A549 (cell line): ENCODE measurements at regions not wholly inside any gene's neighbourhood (a gene's known extent, or its start where the extent isn't known, plus 50 kb on each side); places are given as distances from the start of the nearest gene placed in this dataset.

ENCODE experiments used
- CBX8 ChIP-seq: fragments of 200-600 bp; sonication (generic); IDR thresholded peaks from 2 replicates; pipeline ENCODE4 v1.6.1; 2016
- HOXA7 ChIP-seq: fragments of 250-450 bp; sonication (Bioruptor Pico); IDR thresholded peaks from 2 replicates; pipeline ENCODE4 v1.5.0; 2020; ENCODE audit warnings: mild to moderate bottlenecking, moderate library complexity
- JUN ChIP-seq, 2 experiments: fragments of >200 bp; sonication (Bioruptor Twin); formaldehyde crosslinking; IDR thresholded peaks; 2 replicates in 1 of 2; 3 replicates in 1 of 2; pipeline ENCODE4 v1.6.1; 2016 to 2017
- KDM1A ChIP-seq: fragments of 200-600 bp; sonication (generic); IDR thresholded peaks from 2 replicates; pipeline ENCODE4 v1.6.1; 2016; ENCODE audit warnings: low read depth, mild to moderate bottlenecking
- RARB ChIP-seq: fragments of 250-450 bp; sonication (Bioruptor Pico); IDR thresholded peaks from 2 replicates; pipeline ENCODE4 v1.8.0; 2021; ENCODE audit warnings: mild to moderate bottlenecking, moderate library complexity
- SMC3 ChIP-seq: fragments of >200 bp; sonication (Bioruptor Twin); formaldehyde crosslinking; IDR thresholded peaks from 3 replicates; pipeline ENCODE4 v1.6.1; 2018; ENCODE audit warnings: inconsistent platforms
- TF ChIP-seq, protein P1 (sequence below): fragments of >200 bp; sonication (Bioruptor Twin); formaldehyde crosslinking; IDR thresholded peaks from 3 replicates; pipeline ENCODE4 v1.5.1; 2016

DNA sequence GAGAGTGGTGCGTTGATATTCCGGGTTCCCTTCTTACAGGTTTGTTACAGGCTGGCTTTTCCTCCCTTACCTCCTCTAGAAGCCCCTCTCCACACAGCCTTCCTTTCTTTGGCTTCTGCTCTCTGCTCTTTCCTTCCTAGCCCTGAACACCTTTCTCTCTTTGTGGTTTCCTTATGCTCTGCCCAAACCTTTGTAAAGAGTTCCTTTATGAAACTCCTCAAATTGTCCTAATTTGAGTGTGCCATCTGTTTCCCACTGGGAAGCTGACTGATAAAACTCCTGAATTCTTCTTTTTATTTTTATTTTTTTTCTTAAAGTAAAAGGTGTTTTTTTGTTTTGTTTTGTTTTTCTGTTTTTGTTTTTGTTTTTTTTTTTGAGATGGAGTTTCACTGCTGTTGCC, 60.1 kb upstream of the OTX2 start:
- TF ChIP-seq CBX8 (no peak), KDM1A (no peak), JUN (IDR thresholded peaks at IDR 0.05) (no peak), SMC3 (no peak), RARB (no peak), HOXA7 (CRISPR knock-in tag) (no peak)
- TF ChIP-seq, protein P1, sequence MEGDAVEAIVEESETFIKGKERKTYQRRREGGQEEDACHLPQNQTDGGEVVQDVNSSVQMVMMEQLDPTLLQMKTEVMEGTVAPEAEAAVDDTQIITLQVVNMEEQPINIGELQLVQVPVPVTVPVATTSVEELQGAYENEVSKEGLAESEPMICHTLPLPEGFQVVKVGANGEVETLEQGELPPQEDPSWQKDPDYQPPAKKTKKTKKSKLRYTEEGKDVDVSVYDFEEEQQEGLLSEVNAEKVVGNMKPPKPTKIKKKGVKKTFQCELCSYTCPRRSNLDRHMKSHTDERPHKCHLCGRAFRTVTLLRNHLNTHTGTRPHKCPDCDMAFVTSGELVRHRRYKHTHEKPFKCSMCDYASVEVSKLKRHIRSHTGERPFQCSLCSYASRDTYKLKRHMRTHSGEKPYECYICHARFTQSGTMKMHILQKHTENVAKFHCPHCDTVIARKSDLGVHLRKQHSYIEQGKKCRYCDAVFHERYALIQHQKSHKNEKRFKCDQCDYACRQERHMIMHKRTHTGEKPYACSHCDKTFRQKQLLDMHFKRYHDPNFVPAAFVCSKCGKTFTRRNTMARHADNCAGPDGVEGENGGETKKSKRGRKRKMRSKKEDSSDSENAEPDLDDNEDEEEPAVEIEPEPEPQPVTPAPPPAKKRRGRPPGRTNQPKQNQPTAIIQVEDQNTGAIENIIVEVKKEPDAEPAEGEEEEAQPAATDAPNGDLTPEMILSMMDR, result no peak
